NCI-H510A treated with DMSO at 0.1 percent for 48 hours (cell line): ENCODE measurements at regions not wholly inside any gene's neighbourhood (a gene's known extent, or its start where the extent isn't known, plus 50 kb on each side); places are given as distances from the start of the nearest gene placed in this dataset.

ENCODE experiments used
- DNase-seq: peaks from one replicate; lab custom pipeline; 2025; lab: John Stamatoyannopoulos, UW

- no peak for DNase-seq
Observed at GRCh38 chr5:4229414-4230292, 634.0 kb downstream of the IRX1 start.

DNA sequence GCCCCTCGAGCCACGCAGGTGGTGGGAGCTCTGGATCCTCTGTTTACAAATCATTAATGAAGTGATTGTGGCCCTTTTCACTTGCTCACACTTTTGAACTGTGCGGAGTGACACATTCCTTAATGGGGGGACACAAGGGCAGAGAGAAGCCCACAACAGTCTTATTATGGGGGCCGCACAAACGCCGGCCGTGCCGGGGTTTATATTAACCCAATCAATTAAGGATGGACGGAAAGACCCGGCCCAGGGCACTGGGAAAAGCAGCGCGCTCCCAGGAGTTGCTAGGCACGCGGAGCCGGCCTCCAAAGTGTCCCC is 634.8 kb downstream of the IRX1 start:
- DNase-seq = no peak

- DNase-seq = no peak
Observed at GRCh38 chr5:4230786-4231641, 635.4 kb downstream of the IRX1 start.

DNA sequence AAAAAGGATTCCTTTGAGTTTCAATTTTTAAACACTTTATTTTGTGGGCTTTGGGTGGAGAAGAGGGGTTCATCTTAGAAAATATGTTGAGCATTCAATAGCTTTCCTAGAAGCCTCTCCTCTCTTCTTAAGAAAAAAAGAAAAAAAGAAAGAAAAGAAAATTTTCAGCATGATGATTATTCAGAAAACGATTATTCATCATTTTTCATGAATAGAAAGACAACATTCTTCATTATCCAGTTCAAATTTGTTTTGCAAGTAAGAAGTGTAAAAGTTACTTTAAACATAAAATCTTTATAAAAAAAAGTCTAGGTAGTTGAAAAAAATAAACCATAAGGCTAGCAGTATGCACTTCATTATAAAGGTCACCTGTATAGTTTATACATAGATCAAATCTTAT is 636.5 kb downstream of the IRX1 start:
- DNase-seq = no peak

DNA sequence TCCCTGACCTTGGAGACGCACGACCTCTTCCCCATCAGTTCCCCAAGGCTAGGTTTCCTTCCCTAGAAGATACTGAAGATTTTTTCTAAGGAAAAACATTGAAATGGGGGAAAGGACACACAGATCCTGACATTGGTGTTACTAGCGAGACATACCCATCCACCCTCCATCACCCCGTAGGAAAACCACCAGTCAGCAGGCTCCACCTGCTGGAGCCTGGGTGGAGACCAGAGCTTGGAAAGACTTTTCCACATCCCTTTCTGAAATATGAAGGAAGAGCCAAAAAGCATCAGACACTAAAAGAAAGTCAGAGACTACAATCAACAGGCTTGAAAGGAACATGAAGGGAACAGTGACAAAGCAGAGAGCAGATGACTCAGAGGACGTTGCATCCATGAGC is 638.0 kb downstream of the IRX1 start:
- DNase-seq = no peak

DNA sequence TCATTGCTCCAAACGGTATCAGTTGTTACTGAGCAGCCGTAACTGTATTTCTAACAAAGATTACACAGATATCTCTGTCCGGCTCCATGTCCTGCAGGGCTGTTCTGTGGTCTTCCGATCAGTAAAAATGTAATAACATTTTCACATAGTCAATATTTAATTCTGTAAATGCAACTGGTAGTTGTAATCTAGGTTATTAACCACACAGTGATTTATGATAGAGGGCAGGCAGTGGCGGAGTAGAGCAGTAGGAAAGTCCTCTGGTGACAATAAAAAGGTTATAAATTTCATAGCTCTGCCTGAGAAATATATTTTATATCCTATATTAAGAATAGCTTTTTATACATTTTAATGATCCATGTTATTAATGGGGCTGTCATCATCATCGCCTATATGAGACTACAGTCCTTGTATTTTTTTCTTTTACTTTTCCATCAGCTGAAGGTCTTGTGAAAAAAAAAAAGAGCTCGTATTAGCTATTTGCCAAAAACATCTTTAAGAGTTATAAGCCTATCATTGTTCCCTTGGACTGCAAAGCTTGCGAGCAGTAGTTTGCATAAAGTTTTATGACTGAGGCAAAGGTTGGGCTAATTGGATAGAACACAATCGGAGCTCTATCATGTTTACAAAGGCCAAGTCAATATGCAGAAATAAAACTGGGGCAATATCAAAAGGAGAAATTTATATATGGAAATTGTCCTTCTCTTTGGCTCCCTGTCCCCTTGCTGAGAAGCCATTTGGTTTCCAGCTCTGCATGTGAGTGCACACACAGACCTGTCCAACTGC is 648.0 kb downstream of the IRX1 start:
- no peak for DNase-seq

GRCh38 chr5:4244306-4244705 is 648.7 kb downstream of the IRX1 start:
- DNase-seq = no peak

- DNase-seq = no peak
Observed at GRCh38 chr5:4245076-4245475, 649.4 kb downstream of the IRX1 start.

DNA sequence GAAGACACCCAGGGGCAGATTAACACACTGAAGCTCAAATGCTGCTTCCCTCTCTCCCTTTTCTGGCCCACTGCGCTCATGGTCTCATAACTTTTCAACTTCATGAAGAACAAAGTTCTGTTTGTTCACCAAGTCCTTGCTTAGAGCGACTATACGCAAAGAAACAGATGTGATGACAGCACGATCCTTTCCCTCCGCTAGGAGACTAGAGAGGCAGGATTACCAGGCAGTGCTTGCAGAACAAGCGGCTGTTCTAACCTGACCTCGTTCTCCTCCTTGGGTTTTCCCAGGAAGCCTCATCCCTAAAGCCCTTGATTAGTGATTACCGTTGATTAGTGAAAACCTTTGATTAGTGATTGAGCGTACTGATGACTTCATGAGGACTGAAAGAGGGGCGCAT is 649.9 kb downstream of the IRX1 start:
- no peak for DNase-seq

- DNase-seq = no peak
Observed at GRCh38 chr5:4246447-4246846, 650.8 kb downstream of the IRX1 start.

GRCh38 chr5:4250254-4250653 is 654.6 kb downstream of the IRX1 start:
- DNase-seq = no peak

- DNase-seq = no peak
Observed at GRCh38 chr5:4252385-4252784, 656.8 kb downstream of the IRX1 start.

DNA sequence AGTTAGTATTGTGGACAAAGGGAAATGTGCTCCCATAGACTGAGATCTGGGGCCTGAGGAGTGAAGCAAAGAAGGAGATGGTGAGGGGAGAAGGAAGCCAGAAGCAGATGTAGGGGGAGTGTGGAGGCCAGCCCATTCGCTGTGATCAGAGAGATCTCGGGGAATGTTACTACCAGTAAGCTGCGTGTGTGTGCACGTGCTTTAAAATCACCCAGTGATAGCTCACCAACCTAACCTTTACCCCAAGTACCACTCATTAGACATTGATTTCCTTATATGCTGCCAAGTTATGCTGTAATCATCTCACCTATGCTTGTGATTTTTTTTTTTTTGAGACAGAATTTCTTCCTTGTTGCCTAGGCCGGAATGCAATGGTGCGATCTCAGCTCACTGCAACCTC is 659.1 kb downstream of the IRX1 start:
- DNase-seq = no peak

- DNase-seq = no peak
Observed at GRCh38 chr5:4255441-4255840, 659.8 kb downstream of the IRX1 start.

GRCh38 chr5:4258170-4258569 is 662.5 kb downstream of the IRX1 start:
- DNase-seq = no peak

DNA sequence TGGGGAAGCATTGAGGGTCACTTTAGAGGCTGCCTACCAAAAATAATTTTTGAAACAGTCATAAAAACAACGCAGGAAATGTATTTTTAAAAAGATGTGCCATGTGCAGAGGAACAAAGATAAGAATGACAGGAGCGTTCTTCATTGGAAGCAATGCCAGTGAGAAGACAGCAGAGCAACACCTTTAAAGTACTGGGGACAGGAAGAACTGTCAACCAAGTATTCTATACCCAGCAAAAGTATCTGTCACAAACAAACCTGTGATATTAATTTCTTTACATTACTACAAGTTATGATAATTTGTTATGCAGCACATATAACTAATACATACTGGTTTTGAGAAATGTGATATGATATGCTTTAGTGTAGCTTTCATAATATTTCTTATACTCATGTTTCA is 675.6 kb downstream of the IRX1 start:
- no peak for DNase-seq

- DNase-seq = no peak
Observed at GRCh38 chr5:4275232-4275631, 679.6 kb downstream of the IRX1 start.

DNA sequence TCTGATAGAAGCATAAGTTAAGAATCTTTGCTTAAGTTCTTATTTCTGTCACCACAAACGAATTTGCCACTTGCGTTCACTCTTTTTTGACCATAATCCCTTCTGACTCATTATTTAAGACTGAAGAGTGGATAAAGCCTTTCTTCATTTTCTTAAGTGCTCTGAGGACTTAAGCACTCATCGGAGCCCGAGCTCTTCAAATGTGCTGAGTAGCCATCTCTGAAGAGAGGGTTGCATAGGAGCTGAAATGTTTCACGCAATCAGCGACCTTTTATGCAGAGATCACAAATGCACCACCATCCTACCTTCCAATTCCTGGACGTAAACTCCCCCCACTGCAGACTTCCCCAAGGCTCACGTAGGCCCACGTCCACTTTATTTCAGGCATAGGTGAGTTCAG is 699.2 kb downstream of the IRX1 start:
- no peak for DNase-seq

- no peak for DNase-seq
Observed at GRCh38 chr5:4295663-4296339, 700.2 kb downstream of the IRX1 start.

GRCh38 chr5:4306057-4306456 is 710.4 kb downstream of the IRX1 start:
- DNase-seq = no peak

- no peak for DNase-seq
Observed at GRCh38 chr5:4309026-4309425, 713.4 kb downstream of the IRX1 start.

GRCh38 chr5:4313138-4313537 is 717.5 kb downstream of the IRX1 start:
- DNase-seq = no peak
